Common myeloid progenitor, CD34-positive (primary cell): ENCODE measurements at regions not wholly inside any gene's neighbourhood (a gene's known extent, or its start where the extent isn't known, plus 50 kb on each side); places are given as distances from the start of the nearest gene placed in this dataset.

Experiments
- CTCF ChIA-PET: fragments of 350-600 bp; sonication (Branson Sonifier 250); formaldehyde crosslinking; loops from one replicate; lab custom pipeline; 2021; ENCODE audit warnings: antibody characterized with exemption; lab: Charles Lee
- POLR2A ChIA-PET: fragments of 350-600 bp; sonication (Branson Sonifier 250); formaldehyde crosslinking; loops from one replicate; lab custom pipeline; 2021; ENCODE audit warnings: antibody characterized with exemption; lab: Charles Lee
- DNase-seq, 3 donors: peaks; one replicate each; pipeline versions ENCODE4 v3.0.0 to v3.0.0-alpha.2; 2013
- H3K27ac ChIP-seq, 2 experiments: 1 replicate in 1 of 2; 2 replicates in 1 of 2; pipeline ENCODE4 v1.7.0; 2013; ENCODE audit warnings: inconsistent platforms in 2 of 2, low read length in 2 of 2, mild to moderate bottlenecking in 2 of 2, low read depth in 1 of 2, moderate library complexity in 1 of 2; ENCODE audit not compliant: severe bottlenecking in 2 of 2, insufficient read depth in 1 of 2, poor library complexity in 1 of 2
- H3K27me3 ChIP-seq, 5 experiments: replicated peaks in 2 of 5; 1 replicate in 3 of 5; 2 replicates in 2 of 5; pipeline versions ENCODE4 v1.6.1 to v1.7.0; 2013; ENCODE audit warnings: low read length in 4 of 5, mild to moderate bottlenecking in 2 of 5, moderate library complexity in 2 of 5, inconsistent platforms in 1 of 5; ENCODE audit not compliant: insufficient read depth in 5 of 5, control insufficient read depth in 4 of 5
- H3K36me3 ChIP-seq, 4 experiments: 1 replicate in 2 of 4; 2 replicates in 2 of 4; pipeline versions ENCODE4 v1.6.1 to v1.7.0; 2013; ENCODE audit warnings: low read length in 3 of 4, control low read depth in 1 of 4, mild to moderate bottlenecking in 1 of 4; ENCODE audit not compliant: control insufficient read depth in 4 of 4, insufficient read depth in 4 of 4
- H3K4me1 ChIP-seq, 4 experiments: 1 replicate in 3 of 4; 2 replicates in 1 of 4; pipeline versions ENCODE4 v1.6.1 to v1.7.1; 2013; ENCODE audit warnings: low read length in 3 of 4, mild to moderate bottlenecking in 3 of 4, control low read depth in 1 of 4, inconsistent platforms in 1 of 4, moderate library complexity in 1 of 4; ENCODE audit not compliant: control insufficient read depth in 4 of 4, insufficient read depth in 4 of 4; ENCODE audit errors: control extremely low read depth in 1 of 4
- H3K4me3 ChIP-seq, 7 experiments: 1 replicate in 4 of 7; 2 replicates in 3 of 7; pipeline versions ENCODE4 v1.5.1 to v1.7.0; 2013; ENCODE audit warnings: mild to moderate bottlenecking in 7 of 7, low read length in 6 of 7, moderate library complexity in 6 of 7, inconsistent platforms in 2 of 7, low read depth in 2 of 7, control low read depth in 1 of 7; ENCODE audit not compliant: insufficient read depth in 4 of 7, control insufficient read depth in 1 of 7; ENCODE audit errors: extremely low read depth in 1 of 7
- H3K9me3 ChIP-seq, 5 experiments: 1 replicate in 4 of 5; 2 replicates in 1 of 5; pipeline versions ENCODE4 v1.6.1 to v1.7.1; 2013; ENCODE audit warnings: low read length in 4 of 5, mild to moderate bottlenecking in 2 of 5, inconsistent platforms in 1 of 5, low read depth in 1 of 5, moderate library complexity in 1 of 5; ENCODE audit not compliant: control insufficient read depth in 4 of 5, insufficient read depth in 2 of 5; ENCODE audit errors: control extremely low read depth in 1 of 5
- WGBS: methylation state at CpG from one replicate; pipeline ENCODE4 v1.1.5; 2013; ENCODE audit not compliant: insufficient coverage; 5-methylcytosine and 5-hydroxymethylcytosine counted together

GRCh38 chr4:52212702-52213101 lies 161.6 kb downstream of the SPATA18 start:
- H3K27me3 ChIP-seq, result no peaks in the 10 kb centered on the region
- H3K9me3 ChIP-seq, result peaks cover 0 to under 1% (median 0%) of the 10 kb centered on the region in 5 experiments
- H3K4me1 ChIP-seq, result no peaks in the 10 kb centered on the region
- no peak overlapping the region for H3K4me3 ChIP-seq
- whole genome bisulfite sequencing, result 90% methylated on average over 2 of the region's 3 CpGs
- H3K36me3 ChIP-seq, result no peaks in the 10 kb centered on the region
- CTCF ChIA-PET, result no interaction called here
- no peak for DNase-seq
- H3K27ac ChIP-seq, result no peak overlapping the region
- POLR2A ChIA-PET, result no interaction called here

GRCh38 chr4:52231526-52231925 lies 180.4 kb downstream of the SPATA18 start:
- WGBS, result 42% methylated on average over 2 of the region's 3 CpGs
- H3K4me3 ChIP-seq, result no peak overlapping the region
- no peaks in the 10 kb centered on the region for H3K36me3 ChIP-seq
- H3K9me3 ChIP-seq, result no peaks in the 10 kb centered on the region
- POLR2A ChIA-PET, result no interaction called here
- DNase-seq, result no peak
- no peaks in the 10 kb centered on the region for H3K4me1 ChIP-seq
- H3K27ac ChIP-seq, result no peak overlapping the region
- CTCF ChIA-PET, result no interaction called here
- H3K27me3 ChIP-seq, result peaks cover 0 to 2% (median 0%) of the 10 kb centered on the region in 5 experiments

DNA sequence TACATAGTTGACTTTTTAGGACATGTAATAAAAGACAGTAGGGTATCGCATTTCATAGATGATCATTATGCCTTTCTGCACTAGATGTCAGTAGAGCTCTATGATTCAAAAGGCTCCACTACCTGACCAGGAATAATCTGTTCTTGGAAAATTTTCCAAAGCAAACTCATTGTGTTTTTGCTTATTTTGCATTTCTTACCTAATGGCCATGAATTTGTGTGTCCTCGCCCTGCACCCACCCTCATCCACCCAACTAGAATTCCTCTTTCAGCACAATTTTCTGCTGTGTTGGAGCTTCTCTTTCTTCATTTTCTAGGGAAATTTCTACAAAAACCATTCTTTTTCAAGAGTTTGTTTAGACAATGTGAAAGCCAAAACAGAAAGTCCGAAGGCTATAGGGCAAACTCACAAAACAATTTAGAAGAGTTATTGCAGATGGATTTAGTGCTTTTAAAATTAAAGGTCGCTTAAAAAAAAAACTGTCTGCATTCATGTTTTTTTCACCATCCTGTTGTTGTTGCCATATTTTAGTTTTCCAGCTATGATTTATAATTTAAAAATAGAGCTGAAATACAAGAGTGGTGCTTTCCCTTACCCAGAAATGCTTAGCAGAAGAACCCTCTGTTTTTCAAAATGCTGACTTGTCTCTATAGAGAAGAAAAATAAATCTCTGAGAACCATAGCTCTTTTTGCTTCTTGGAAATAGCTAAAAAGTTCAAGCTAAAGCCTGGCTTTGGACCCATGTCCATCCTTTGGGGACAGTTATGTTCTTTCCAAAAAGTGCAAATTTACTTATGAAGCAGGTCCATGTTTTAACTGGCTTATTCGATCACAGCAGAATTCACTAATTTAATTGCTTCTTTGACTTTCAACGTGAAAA lies 183.7 kb downstream of the SPATA18 start:
- peaks cover 0 to 2% (median 0%) of the 10 kb centered on the region in 5 experiments for H3K27me3 ChIP-seq
- no CpG with 5 or more reads among the region's 6 CpGs for whole genome bisulfite sequencing
- no peak for DNase-seq
- ChIA-PET POLR2A (no interaction called here), CTCF (interaction anchor here (1.0 kb wide), 1 partner anchor 24 kb away, joined by 3 read pairs; no protein-coding TSS in a partner anchor)
- no peak overlapping the region for H3K27ac ChIP-seq
- no peaks in the 10 kb centered on the region for H3K36me3 ChIP-seq
- H3K4me3 ChIP-seq, result no peak overlapping the region
- H3K9me3 ChIP-seq, result no peaks in the 10 kb centered on the region
- no peaks in the 10 kb centered on the region for H3K4me1 ChIP-seq

- Histone ChIP-seq H3K27ac (no peak overlapping the region), H3K4me3 (no peak overlapping the region), H3K27me3 (peaks cover 0 to 2% (median 0%) of the 10 kb centered on the region in 5 experiments), H3K9me3 (no peaks in the 10 kb centered on the region), H3K4me1 (no peaks in the 10 kb centered on the region), H3K36me3 (no peaks in the 10 kb centered on the region)
- no peak for DNase-seq
- ChIA-PET POLR2A (no interaction called here), CTCF (interaction anchor here (0.6 to 1.0 kb wide), 2 partner anchors 10 to 25 kb away, joined by 3 read pairs; no protein-coding TSS in a partner anchor)
- 100% methylated on average over 2 of the region's 2 CpGs for WGBS
These were observed 184.6 kb downstream of the SPATA18 start for GRCh38 chr4:52235552-52236201.

GRCh38 chr4:52241916-52242315 lies 190.8 kb downstream of the SPATA18 start:
- ChIA-PET POLR2A (no interaction called here), CTCF (no interaction called here)
- no peaks in the 10 kb centered on the region for H3K27me3 ChIP-seq
- H3K4me1 ChIP-seq, result no peaks in the 10 kb centered on the region
- no peak overlapping the region for H3K4me3 ChIP-seq
- DNase-seq, result no peak
- H3K27ac ChIP-seq, result no peak overlapping the region
- no peaks in the 10 kb centered on the region for H3K9me3 ChIP-seq
- no peaks in the 10 kb centered on the region for H3K36me3 ChIP-seq

DNA sequence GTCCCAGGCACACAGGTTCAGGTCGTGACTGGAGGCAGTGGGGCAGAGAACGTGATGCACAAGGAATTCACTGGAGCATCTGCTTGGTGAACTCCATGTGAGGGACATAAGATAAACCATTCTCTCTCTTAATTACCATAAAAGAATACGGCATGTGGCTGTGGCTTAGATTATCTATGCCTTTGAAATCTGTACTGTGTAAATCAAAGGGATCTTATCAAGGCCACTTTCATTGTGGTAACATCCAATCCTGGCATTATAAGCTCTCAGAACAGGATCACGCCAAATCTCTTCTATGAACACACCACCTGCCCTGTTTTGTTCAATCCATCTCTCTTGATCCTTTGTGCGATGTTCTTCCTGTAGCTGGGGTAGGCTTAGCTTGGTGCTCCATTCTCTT lies 192.3 kb downstream of the SPATA18 start:
- POLR2A ChIA-PET, result no interaction called here
- Histone ChIP-seq H3K27me3 (no peaks in the 10 kb centered on the region), H3K9me3 (no peaks in the 10 kb centered on the region), H3K36me3 (no peaks in the 10 kb centered on the region), H3K4me3 (no peak overlapping the region), H3K27ac (no peak overlapping the region), H3K4me1 (no peaks in the 10 kb centered on the region)
- DNase-seq, result no peak
- CTCF ChIA-PET, result no interaction called here
- 100% methylated on average over 2 of the region's 5 CpGs for WGBS

DNA sequence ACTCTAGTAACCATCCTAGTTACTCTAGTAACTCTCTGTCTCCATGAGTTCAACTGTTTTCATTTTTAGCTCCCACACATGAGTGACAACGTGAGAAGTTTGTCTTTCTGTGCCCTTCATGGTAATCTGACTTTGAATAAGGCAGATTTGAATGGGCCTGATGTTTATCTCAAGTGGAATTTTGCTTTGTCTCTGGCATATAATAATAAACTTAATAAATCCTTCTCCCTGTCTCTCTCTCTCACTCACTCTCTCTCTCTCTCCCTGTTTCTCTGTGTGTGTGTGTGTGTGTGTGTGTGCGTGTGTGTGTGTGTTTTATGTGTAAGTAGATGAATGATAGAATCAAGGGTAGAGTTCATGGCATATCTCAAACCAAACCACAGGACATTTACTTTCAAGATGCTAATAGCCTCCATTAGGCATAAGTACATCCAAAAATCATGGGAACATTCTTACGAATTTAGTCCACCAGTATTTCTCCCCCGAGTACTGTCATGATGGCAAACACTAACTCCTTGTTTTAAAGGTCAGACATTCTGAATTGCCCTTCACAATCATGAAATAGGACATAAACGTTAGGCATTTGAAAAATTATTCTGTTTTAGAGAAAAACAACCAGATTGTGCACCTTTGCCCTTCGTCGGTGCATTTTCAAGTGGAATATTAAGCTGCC lies 193.1 kb downstream of the SPATA18 start:
- H3K4me3 ChIP-seq, result no peak overlapping the region
- POLR2A ChIA-PET, result no interaction called here
- H3K36me3 ChIP-seq, result no peaks in the 10 kb centered on the region
- H3K27ac ChIP-seq, result no peak overlapping the region
- H3K4me1 ChIP-seq, result no peaks in the 10 kb centered on the region
- H3K27me3 ChIP-seq, result no peaks in the 10 kb centered on the region
- 94% methylated on average over 6 of the region's 7 CpGs for WGBS
- CTCF ChIA-PET, result no interaction called here
- DNase-seq, result no peak
- no peaks in the 10 kb centered on the region for H3K9me3 ChIP-seq
